NCI-H82 treated with DMSO at 0.1 percent for 48 hours (cell line): ENCODE measurements at regions not wholly inside any gene's neighbourhood (a gene's known extent, or its start where the extent isn't known, plus 50 kb on each side); places are given as distances from the start of the nearest gene placed in this dataset.

Experiments
- DNase-seq: peaks from one replicate; lab custom pipeline; 2025; ENCODE audit not compliant: unreplicated experiment; lab: John Stamatoyannopoulos, UW

GRCh38 chr5:2921651-2922050 is 170.2 kb upstream of the IRX2 start:
- no peak for DNase-seq

- no peak for DNase-seq
These were observed 169.7 kb upstream of the IRX2 start for GRCh38 chr5:2921176-2921575.

GRCh38 chr5:2920312-2920711 is 168.8 kb upstream of the IRX2 start:
- DNase-seq = no peak

- no peak for DNase-seq
These were observed 168.0 kb upstream of the IRX2 start for GRCh38 chr5:2919310-2920018.

GRCh38 chr5:2917524-2917923 is 166.0 kb upstream of the IRX2 start:
- DNase-seq = no peak

GRCh38 chr5:2917093-2917492 is 165.6 kb upstream of the IRX2 start:
- DNase-seq = no peak

- no peak for DNase-seq
These were observed 164.7 kb upstream of the IRX2 start for GRCh38 chr5:2916076-2916682.

GRCh38 chr5:2914981-2915484 is 163.6 kb upstream of the IRX2 start:
- DNase-seq = no peak

- no peak for DNase-seq
These were observed 162.7 kb upstream of the IRX2 start for GRCh38 chr5:2914022-2914661.

GRCh38 chr5:2913281-2913680 is 161.8 kb upstream of the IRX2 start:
- no peak for DNase-seq

GRCh38 chr5:2912741-2913140 is 161.3 kb upstream of the IRX2 start:
- no peak for DNase-seq

GRCh38 chr5:2910401-2911175 is 159.1 kb upstream of the IRX2 start:
- DNase-seq = no peak

- DNase-seq = no peak
These were observed 157.6 kb upstream of the IRX2 start for GRCh38 chr5:2909035-2909434.

GRCh38 chr5:2908086-2908485 is 156.6 kb upstream of the IRX2 start:
- DNase-seq = no peak

GRCh38 chr5:2906302-2907090 is 155.0 kb upstream of the IRX2 start:
- no peak for DNase-seq

GRCh38 chr5:2905741-2906140 is 154.3 kb upstream of the IRX2 start:
- DNase-seq = no peak

GRCh38 chr5:2904956-2905355 is 153.5 kb upstream of the IRX2 start:
- DNase-seq = no peak

- no peak for DNase-seq
These were observed 152.9 kb upstream of the IRX2 start for GRCh38 chr5:2904399-2904798.

- DNase-seq = no peak
These were observed 152.2 kb upstream of the IRX2 start for GRCh38 chr5:2903451-2904395.
